Chondrocyte (in vitro differentiated cells): ENCODE measurements at regions not wholly inside any gene's neighbourhood (a gene's known extent, or its start where the extent isn't known, plus 50 kb on each side); places are given as distances from the start of the nearest gene placed in this dataset.
"Not testable (repeated sequence)": the region's sequence is repeated elsewhere in the genome, so short reads cannot be mapped to it uniquely, and the experiment has no call there.

Experiments
- DNase-seq: peaks from one replicate; pipeline ENCODE4 v3.0.0; 2021; ENCODE audit warnings: mixed read lengths, low spot score
- H3K27ac Mint-ChIP-seq: one replicate; pipeline ENCODE4 v1.8.0; 2021; ENCODE audit warnings: mild to moderate bottlenecking, moderate library complexity, mixed read lengths; ENCODE audit not compliant: unreplicated experiment
- H3K27me3 Mint-ChIP-seq: 2 replicates; pipeline ENCODE4 v1.8.0; 2021; ENCODE audit warnings: low read depth, mixed read lengths
- H3K36me3 Mint-ChIP-seq: 2 replicates; pipeline ENCODE4 v1.8.0; 2021; ENCODE audit warnings: low read depth, mixed read lengths
- H3K4me1 Mint-ChIP-seq: 2 replicates; pipeline ENCODE4 v1.8.0; 2021; ENCODE audit warnings: low read depth, mild to moderate bottlenecking, mixed read lengths
- H3K4me3 Mint-ChIP-seq: one replicate; pipeline ENCODE4 v1.8.0; 2021; ENCODE audit warnings: mild to moderate bottlenecking, moderate library complexity, mixed read lengths; ENCODE audit not compliant: unreplicated experiment
- H3K9me3 Mint-ChIP-seq: 2 replicates; pipeline ENCODE4 v1.8.0; 2021; ENCODE audit warnings: low read depth, mixed read lengths
- CTCF ChIP-seq: fragments of 200-600 bp; sonication (generic); IDR thresholded peaks from 2 replicates; pipeline ENCODE4 v1.5.0; 2021; ENCODE audit warnings: antibody characterized with exemption, mild to moderate bottlenecking, moderate library complexity

GRCh38 chr16:29226782-29227181, 179.7 kb downstream of the NPIPB11 start:
- TF ChIP-seq CTCF: no peak
- Mint-ChIP-seq H3K4me1 (peaks cover 19% of the 10 kb centered on the region), H3K36me3 (no peaks in the 10 kb centered on the region), H3K4me3 (no peak overlapping the region), H3K9me3 (peaks cover 2% of the 10 kb centered on the region), H3K27me3 (no peaks in the 10 kb centered on the region), H3K27ac (no peak overlapping the region)
- no peak for DNase-seq

GRCh38 chr16:29224675-29225074, 181.8 kb downstream of the NPIPB11 start:
- H3K4me1 Mint-ChIP-seq: peaks cover 26% of the 10 kb centered on the region
- H3K4me3 Mint-ChIP-seq, H3K36me3 Mint-ChIP-seq, H3K27ac Mint-ChIP-seq, H3K27me3 Mint-ChIP-seq, H3K9me3 Mint-ChIP-seq, DNase-seq: not testable (repeated sequence)

GRCh38 chr16:29222615-29223014, 183.9 kb downstream of the NPIPB11 start:
- peak overlapping the region; percentile 97 for H3K27ac Mint-ChIP-seq
- H3K36me3 Mint-ChIP-seq, H3K27me3 Mint-ChIP-seq, DNase-seq, H3K9me3 Mint-ChIP-seq, H3K4me3 Mint-ChIP-seq: not testable (repeated sequence)
- H3K4me1 Mint-ChIP-seq: peaks cover 36% of the 10 kb centered on the region

- peaks cover 42% of the 10 kb centered on the region for H3K4me1 Mint-ChIP-seq
- not testable (repeated sequence) for DNase-seq, H3K9me3 Mint-ChIP-seq, H3K27me3 Mint-ChIP-seq, H3K36me3 Mint-ChIP-seq
- H3K27ac Mint-ChIP-seq: peak overlapping the region; percentile 97
- H3K4me3 Mint-ChIP-seq: peak overlapping the region; percentile 19
These were observed 184.5 kb downstream of the NPIPB11 start for GRCh38 chr16:29222008-29222407.

- not testable (repeated sequence) for DNase-seq, H3K36me3 Mint-ChIP-seq, H3K9me3 Mint-ChIP-seq, H3K27me3 Mint-ChIP-seq
- Mint-ChIP-seq H3K4me3 (peak overlapping the region; percentile 33), H3K27ac (peak overlapping the region; percentile 97), H3K4me1 (peaks cover 47% of the 10 kb centered on the region)
These were observed 185.1 kb downstream of the NPIPB11 start for GRCh38 chr16:29221281-29221955.

- peak overlapping the region; percentile 62 for H3K4me3 Mint-ChIP-seq
- TF ChIP-seq CTCF: peak; percentile 5
- H3K36me3 Mint-ChIP-seq, H3K9me3 Mint-ChIP-seq, H3K27me3 Mint-ChIP-seq, DNase-seq: not testable (repeated sequence)
- peaks cover 48% of the 10 kb centered on the region for H3K4me1 Mint-ChIP-seq
- peak overlapping the region; percentile 91 for H3K27ac Mint-ChIP-seq
These were observed 185.8 kb downstream of the NPIPB11 start for GRCh38 chr16:29220647-29221191.

GRCh38 chr16:29219966-29220646, 186.4 kb downstream of the NPIPB11 start:
- not testable (repeated sequence) for H3K9me3 Mint-ChIP-seq, DNase-seq, H3K27me3 Mint-ChIP-seq, H3K36me3 Mint-ChIP-seq
- H3K4me1 Mint-ChIP-seq: peaks cover 54% of the 10 kb centered on the region
- peak overlapping the region; percentile 91 for H3K27ac Mint-ChIP-seq
- peak overlapping the region; percentile 62 for H3K4me3 Mint-ChIP-seq
- TF ChIP-seq CTCF: peak; percentile 29

- not testable (repeated sequence) for H3K27me3 Mint-ChIP-seq, DNase-seq, H3K9me3 Mint-ChIP-seq, H3K36me3 Mint-ChIP-seq, H3K27ac Mint-ChIP-seq
- peak overlapping the region; percentile 62 for H3K4me3 Mint-ChIP-seq
- peaks cover 55% of the 10 kb centered on the region for H3K4me1 Mint-ChIP-seq
These were observed 186.9 kb downstream of the NPIPB11 start for GRCh38 chr16:29219562-29219961.

- DNase-seq, H3K27me3 Mint-ChIP-seq, H3K9me3 Mint-ChIP-seq, H3K36me3 Mint-ChIP-seq: not testable (repeated sequence)
- H3K4me1 Mint-ChIP-seq: peaks cover 55% of the 10 kb centered on the region
- peak overlapping the region; percentile 7 for H3K27ac Mint-ChIP-seq
- peak overlapping the region; percentile 62 for H3K4me3 Mint-ChIP-seq
These were observed 187.9 kb downstream of the NPIPB11 start for GRCh38 chr16:29218649-29219048.

GRCh38 chr16:29218171-29218570, 188.3 kb downstream of the NPIPB11 start:
- H3K4me3 Mint-ChIP-seq, H3K27me3 Mint-ChIP-seq, H3K36me3 Mint-ChIP-seq, H3K27ac Mint-ChIP-seq, DNase-seq, H3K9me3 Mint-ChIP-seq: not testable (repeated sequence)
- H3K4me1 Mint-ChIP-seq: peaks cover 55% of the 10 kb centered on the region
